ENCODE measurements at regions not wholly inside any gene's neighbourhood (a gene's known extent, or its start where the extent isn't known, plus 50 kb on each side); places are given as distances from the start of the nearest gene placed in this dataset.

DNA sequence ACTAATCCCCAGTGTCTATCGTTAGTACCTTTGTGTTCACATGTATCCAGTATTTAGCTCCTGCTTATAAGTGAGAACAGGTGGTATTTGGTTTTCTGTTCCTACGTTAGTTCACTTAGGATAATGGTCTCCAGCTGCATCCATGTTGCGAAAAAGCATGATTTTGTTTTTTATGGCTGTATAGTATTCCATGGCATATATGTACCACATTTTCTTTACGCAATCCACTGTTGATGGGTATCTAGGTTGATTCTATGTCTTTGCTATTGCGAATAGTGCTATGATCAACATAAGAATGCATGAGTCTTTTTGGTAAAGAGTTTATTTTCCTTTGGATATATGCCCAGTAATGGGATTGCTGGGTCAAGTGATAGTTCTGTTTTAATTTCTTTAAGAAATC, 59.1 kb downstream of the CH25H start:
- H3K4me3 ChIP-seq (replicated peaks in 1 of 3; ENCODE audit: insufficient read depth in 1 of 3, low read depth in 1 of 3, low read length in 3 of 3), result no peak overlapping the region
- H3K79me2 ChIP-seq (ENCODE audit: control insufficient read depth, insufficient read depth, low read length), result no peaks in the 10 kb centered on the region
- H3K4me2 ChIP-seq (ENCODE audit: insufficient read depth, low read length), result no peak overlapping the region
- no peaks in the 10 kb centered on the region for H4K20me1 ChIP-seq (replicated peaks; ENCODE audit: control insufficient read depth, extremely low read depth, insufficient read depth, low read length)
- no peaks in the 10 kb centered on the region for H3K27me3 ChIP-seq (ENCODE audit: control insufficient read depth in 2 of 2, insufficient read depth in 2 of 2, low read length in 2 of 2)
- FAIRE-seq (no peak), DNase-seq (ENCODE audit: low read depth, low spot score) (no peak)
- ChIA-PET CTCF (no interaction called here), POLR2A (no interaction called here)
- no peaks in the 10 kb centered on the region for H3K9me1 ChIP-seq (replicated peaks; ENCODE audit: control insufficient read depth, extremely low read depth, insufficient read depth, low read length)
- no peak overlapping the region for H2AFZ ChIP-seq (ENCODE audit: low read depth, low read length)
- TF ChIP-seq, protein P1, sequence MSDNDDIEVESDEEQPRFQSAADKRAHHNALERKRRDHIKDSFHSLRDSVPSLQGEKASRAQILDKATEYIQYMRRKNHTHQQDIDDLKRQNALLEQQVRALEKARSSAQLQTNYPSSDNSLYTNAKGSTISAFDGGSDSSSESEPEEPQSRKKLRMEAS (IDR thresholded peaks at IDR 0.05; ENCODE audit: insufficient read depth, insufficient read length), result no peak
- H3K9ac ChIP-seq (replicated peaks; ENCODE audit: extremely low read depth, insufficient read depth, low read length), result no peak overlapping the region
- no TSS peak for BruUV-seq (replicated peaks)
- dilution Hi-C loops (cut with MboI; ENCODE audit: extremely low pct_ligation_motif_present, low sequenced_read_pairs) (no loop called here), intact Hi-C loops (cut with micrococcal nuclease) (no loop called here)
- no peak overlapping the region for H3K27ac ChIP-seq (ENCODE audit: insufficient read depth, low read depth, low read length)
- H3K4me1 ChIP-seq (ENCODE audit: control insufficient read depth, extremely low read depth, insufficient read depth, low read length), result peaks cover 19% of the 10 kb centered on the region
- no peaks in the 10 kb centered on the region for H3K36me3 ChIP-seq (ENCODE audit: control insufficient read depth in 2 of 2, extremely low read depth in 1 of 2, insufficient read depth in 2 of 2, low read length in 2 of 2)
- no peaks in the 10 kb centered on the region for H3K9me3 ChIP-seq (replicated peaks; ENCODE audit: control insufficient read depth, insufficient read depth, low read length)

DNA sequence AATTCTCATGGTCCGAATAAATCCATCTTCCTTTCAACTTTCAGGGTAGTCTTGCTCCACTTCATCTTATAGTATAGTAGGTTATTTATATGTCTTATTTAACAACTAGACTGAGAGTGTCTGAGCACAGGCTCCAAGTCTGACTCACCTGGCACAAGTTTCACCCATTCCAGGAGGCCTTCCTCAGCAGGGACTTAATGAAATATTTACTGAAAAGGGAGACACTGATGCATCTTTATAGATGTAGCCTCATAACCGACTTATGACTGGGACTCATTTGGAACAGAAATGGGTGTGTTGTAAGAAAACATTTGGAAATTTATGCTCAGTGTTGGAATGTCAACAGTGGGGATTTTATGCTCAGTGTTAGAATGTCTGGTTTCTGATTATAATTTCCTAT, 59.9 kb downstream of the CH25H start:
- no peak overlapping the region for H2AFZ ChIP-seq (ENCODE audit: low read depth, low read length)
- intact Hi-C loops (cut with micrococcal nuclease), result no loop called here
- TF ChIP-seq POLR2A (IDR thresholded peaks at IDR 0.05; ENCODE audit: low read depth, low read length) (no peak), EZH2 (IDR thresholded peaks at IDR 0.05; ENCODE audit: borderline replicate concordance, low read depth, low read length, severe bottlenecking) (no peak), POLR2AphosphoS5 (IDR thresholded peaks at IDR 0.05; ENCODE audit: insufficient read depth, low read depth, low read length) (no peak), JUN (IDR thresholded peaks at IDR 0.05; ENCODE audit: borderline replicate concordance, insufficient read depth, insufficient read length, low read depth) (no peak), GATA2 (IDR thresholded peaks at IDR 0.05; ENCODE audit: insufficient read depth, insufficient read length, low read depth, low read length) (no peak), FOS (IDR thresholded peaks at IDR 0.05; ENCODE audit: borderline replicate concordance, insufficient read depth, low read length) (no peak), MYC (IDR thresholded peaks at IDR 0.05; ENCODE audit: low read depth, low read length) (no peak)
- TF ChIP-seq, protein P1 (IDR thresholded peaks at IDR 0.05; ENCODE audit: insufficient read depth, insufficient read length), result no peak
- TF ChIP-seq, protein P2, sequence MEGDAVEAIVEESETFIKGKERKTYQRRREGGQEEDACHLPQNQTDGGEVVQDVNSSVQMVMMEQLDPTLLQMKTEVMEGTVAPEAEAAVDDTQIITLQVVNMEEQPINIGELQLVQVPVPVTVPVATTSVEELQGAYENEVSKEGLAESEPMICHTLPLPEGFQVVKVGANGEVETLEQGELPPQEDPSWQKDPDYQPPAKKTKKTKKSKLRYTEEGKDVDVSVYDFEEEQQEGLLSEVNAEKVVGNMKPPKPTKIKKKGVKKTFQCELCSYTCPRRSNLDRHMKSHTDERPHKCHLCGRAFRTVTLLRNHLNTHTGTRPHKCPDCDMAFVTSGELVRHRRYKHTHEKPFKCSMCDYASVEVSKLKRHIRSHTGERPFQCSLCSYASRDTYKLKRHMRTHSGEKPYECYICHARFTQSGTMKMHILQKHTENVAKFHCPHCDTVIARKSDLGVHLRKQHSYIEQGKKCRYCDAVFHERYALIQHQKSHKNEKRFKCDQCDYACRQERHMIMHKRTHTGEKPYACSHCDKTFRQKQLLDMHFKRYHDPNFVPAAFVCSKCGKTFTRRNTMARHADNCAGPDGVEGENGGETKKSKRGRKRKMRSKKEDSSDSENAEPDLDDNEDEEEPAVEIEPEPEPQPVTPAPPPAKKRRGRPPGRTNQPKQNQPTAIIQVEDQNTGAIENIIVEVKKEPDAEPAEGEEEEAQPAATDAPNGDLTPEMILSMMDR (IDR thresholded peaks at IDR 0.05; ENCODE audit: extremely low read depth in 1 of 2, insufficient read depth in 1 of 2, low read depth in 1 of 2, low read length in 2 of 2), result no peak
- H3K4me2 ChIP-seq (ENCODE audit: insufficient read depth, low read length), result no peak overlapping the region
- FAIRE-seq (no peak), DNase-seq (ENCODE audit: low read depth, low spot score) (no peak)
- dilution Hi-C loops (cut with MboI; ENCODE audit: extremely low pct_ligation_motif_present, low sequenced_read_pairs), result no loop called here
- peaks cover 19% of the 10 kb centered on the region for H3K4me1 ChIP-seq (ENCODE audit: control insufficient read depth, extremely low read depth, insufficient read depth, low read length)
- H3K4me3 ChIP-seq (replicated peaks in 1 of 3; ENCODE audit: insufficient read depth in 1 of 3, low read depth in 1 of 3, low read length in 3 of 3), result no peak overlapping the region
- ChIA-PET POLR2A (no interaction called here), CTCF (no interaction called here)
- no peaks in the 10 kb centered on the region for H3K9me3 ChIP-seq (replicated peaks; ENCODE audit: control insufficient read depth, insufficient read depth, low read length)
- no TSS peak for BruUV-seq (replicated peaks)
- no peaks in the 10 kb centered on the region for H3K79me2 ChIP-seq (ENCODE audit: control insufficient read depth, insufficient read depth, low read length)
- H3K9ac ChIP-seq (replicated peaks; ENCODE audit: extremely low read depth, insufficient read depth, low read length), result no peak overlapping the region
- no peak overlapping the region for H3K27ac ChIP-seq (ENCODE audit: insufficient read depth, low read depth, low read length)
- no peaks in the 10 kb centered on the region for H4K20me1 ChIP-seq (replicated peaks; ENCODE audit: control insufficient read depth, extremely low read depth, insufficient read depth, low read length)
- no peaks in the 10 kb centered on the region for H3K36me3 ChIP-seq (ENCODE audit: control insufficient read depth in 2 of 2, extremely low read depth in 1 of 2, insufficient read depth in 2 of 2, low read length in 2 of 2)
- H3K27me3 ChIP-seq (ENCODE audit: control insufficient read depth in 2 of 2, insufficient read depth in 2 of 2, low read length in 2 of 2), result no peaks in the 10 kb centered on the region
- H3K9me1 ChIP-seq (replicated peaks; ENCODE audit: control insufficient read depth, extremely low read depth, insufficient read depth, low read length), result no peaks in the 10 kb centered on the region
